ENCODE measurements at regions not wholly inside any gene's neighbourhood (a gene's known extent, or its start where the extent isn't known, plus 50 kb on each side); places are given as distances from the start of the nearest gene placed in this dataset.

DNA sequence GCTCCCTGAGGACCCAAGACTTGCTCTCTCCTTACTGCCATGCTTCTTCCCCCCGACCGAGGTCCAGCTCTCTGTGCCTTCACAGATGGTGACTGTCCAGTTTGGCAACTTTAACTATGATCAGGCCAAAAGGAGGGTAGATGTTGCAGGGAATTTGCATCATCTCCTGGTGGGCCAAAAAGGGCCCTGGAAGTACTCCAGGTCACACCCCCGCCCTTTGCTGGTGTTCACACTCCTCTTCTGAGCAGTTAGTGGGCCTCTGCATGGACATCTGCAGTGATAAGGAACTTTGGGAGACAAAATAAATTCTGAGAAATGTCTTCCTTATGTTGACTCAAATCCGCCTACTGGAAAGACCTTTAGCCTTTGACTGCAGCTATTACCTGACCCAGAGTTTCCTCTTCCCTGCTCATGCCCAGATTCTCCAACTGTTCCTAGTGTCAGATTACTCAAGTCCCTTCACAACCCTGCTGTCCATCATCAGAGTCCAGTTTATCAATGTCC lies 234.4 kb downstream of the LOXHD1 start (continued):
- TF ChIP-seq RBFOX2 (IDR thresholded peaks at IDR 0.05; ENCODE audit: low read depth, low read length) (peak; percentile 68), RFX1 (IDR thresholded peaks at IDR 0.05) (no peak), STAG1 (CRISPR knock-in tag; IDR thresholded peaks at IDR 0.05; ENCODE audit: borderline replicate concordance) (no peak), ZNF518B (CRISPR knock-in tag; IDR thresholded peaks at IDR 0.05) (no peak), PYGO2 (tag; IDR thresholded peaks at IDR 0.05) (no peak), ZNF263 (CRISPR knock-in tag; IDR thresholded peaks at IDR 0.05; ENCODE audit: borderline replicate concordance) (no peak), MEF2D (tag; conservative IDR thresholded peaks at IDR 0.05; ENCODE audit: low read depth) (0 out of 2 replicates have a peak, but pooled peaks have one; percentile 42), TCF7L2 (IDR thresholded peaks at IDR 0.05; ENCODE audit: low read depth, low read length) (no peak), CXXC5 (CRISPR knock-in tag; IDR thresholded peaks at IDR 0.05) (peak; percentile 63), ZC3H11A (IDR thresholded peaks at IDR 0.05; ENCODE audit: low read depth, low read length) (no peak), ZBTB11 (CRISPR knock-in tag; IDR thresholded peaks at IDR 0.05) (no peak), ZNF175 (CRISPR knock-in tag; IDR thresholded peaks at IDR 0.05; ENCODE audit: low read depth) (peak; percentile 80; the same call in 1 of the 2 replicates), HNRNPUL1 (IDR thresholded peaks at IDR 0.05; ENCODE audit: low read length) (no peak), ZKSCAN1 (IDR thresholded peaks at IDR 0.05; ENCODE audit: low read depth, low read length) (peak; percentile 14; the same call in 1 of the 2 replicates), CBFA2T3 (IDR thresholded peaks at IDR 0.05) (peak; percentile 36; the same call in 1 of the 2 replicates), TEAD4 (IDR thresholded peaks at IDR 0.05; ENCODE audit: low read length) (peak; percentile 54; the same call in 1 of the 2 replicates), TEAD4 (CRISPR knock-in tag; IDR thresholded peaks at IDR 0.05; ENCODE audit: borderline replicate concordance) (no peak), ZNF589 (CRISPR knock-in tag; IDR thresholded peaks at IDR 0.05; ENCODE audit: low read depth) (peak; percentile 88), HNRNPK (IDR thresholded peaks at IDR 0.05; ENCODE audit: low read depth, low read length, poor library complexity, severe bottlenecking) (no peak)
- TF ChIP-seq, protein P1, sequence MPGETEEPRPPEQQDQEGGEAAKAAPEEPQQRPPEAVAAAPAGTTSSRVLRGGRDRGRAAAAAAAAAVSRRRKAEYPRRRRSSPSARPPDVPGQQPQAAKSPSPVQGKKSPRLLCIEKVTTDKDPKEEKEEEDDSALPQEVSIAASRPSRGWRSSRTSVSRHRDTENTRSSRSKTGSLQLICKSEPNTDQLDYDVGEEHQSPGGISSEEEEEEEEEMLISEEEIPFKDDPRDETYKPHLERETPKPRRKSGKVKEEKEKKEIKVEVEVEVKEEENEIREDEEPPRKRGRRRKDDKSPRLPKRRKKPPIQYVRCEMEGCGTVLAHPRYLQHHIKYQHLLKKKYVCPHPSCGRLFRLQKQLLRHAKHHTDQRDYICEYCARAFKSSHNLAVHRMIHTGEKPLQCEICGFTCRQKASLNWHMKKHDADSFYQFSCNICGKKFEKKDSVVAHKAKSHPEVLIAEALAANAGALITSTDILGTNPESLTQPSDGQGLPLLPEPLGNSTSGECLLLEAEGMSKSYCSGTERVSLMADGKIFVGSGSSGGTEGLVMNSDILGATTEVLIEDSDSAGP (CRISPR knock-in tag; IDR thresholded peaks at IDR 0.05) = no peak
